Epithelial cell of esophagus (primary cell): ENCODE measurements at regions not wholly inside any gene's neighbourhood (a gene's known extent, or its start where the extent isn't known, plus 50 kb on each side); places are given as distances from the start of the nearest gene placed in this dataset.
A peak's percentile ranks its signal among the peaks of the same experiment; 100 is the strongest.

Experiments used
- DNase-seq: peaks from one replicate; pipeline ENCODE4 v3.0.0; 2010; ENCODE audit warnings: low read depth
- H3K4me3 ChIP-seq: 2 replicates; pipeline ENCODE4 v1.5.1; 2011; ENCODE audit warnings: mild to moderate bottlenecking, low read length, control low read depth
- TF ChIP-seq, protein P1 (sequence below): IDR thresholded peaks from 2 replicates; pipeline ENCODE4 v1.5.1; 2011; ENCODE audit warnings: low read depth, mild to moderate bottlenecking, low read length, control low read depth, inconsistent platforms; ENCODE audit not compliant: insufficient read depth; ENCODE audit errors: missing control alignments

GRCh38 chr13:111460548-111461444 lies 140.4 kb downstream of the TEX29 start:
- TF ChIP-seq, protein P1, sequence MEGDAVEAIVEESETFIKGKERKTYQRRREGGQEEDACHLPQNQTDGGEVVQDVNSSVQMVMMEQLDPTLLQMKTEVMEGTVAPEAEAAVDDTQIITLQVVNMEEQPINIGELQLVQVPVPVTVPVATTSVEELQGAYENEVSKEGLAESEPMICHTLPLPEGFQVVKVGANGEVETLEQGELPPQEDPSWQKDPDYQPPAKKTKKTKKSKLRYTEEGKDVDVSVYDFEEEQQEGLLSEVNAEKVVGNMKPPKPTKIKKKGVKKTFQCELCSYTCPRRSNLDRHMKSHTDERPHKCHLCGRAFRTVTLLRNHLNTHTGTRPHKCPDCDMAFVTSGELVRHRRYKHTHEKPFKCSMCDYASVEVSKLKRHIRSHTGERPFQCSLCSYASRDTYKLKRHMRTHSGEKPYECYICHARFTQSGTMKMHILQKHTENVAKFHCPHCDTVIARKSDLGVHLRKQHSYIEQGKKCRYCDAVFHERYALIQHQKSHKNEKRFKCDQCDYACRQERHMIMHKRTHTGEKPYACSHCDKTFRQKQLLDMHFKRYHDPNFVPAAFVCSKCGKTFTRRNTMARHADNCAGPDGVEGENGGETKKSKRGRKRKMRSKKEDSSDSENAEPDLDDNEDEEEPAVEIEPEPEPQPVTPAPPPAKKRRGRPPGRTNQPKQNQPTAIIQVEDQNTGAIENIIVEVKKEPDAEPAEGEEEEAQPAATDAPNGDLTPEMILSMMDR = no peak
- peak; percentile 1 for DNase-seq
- H3K4me3 ChIP-seq = no peak overlapping the region

DNA sequence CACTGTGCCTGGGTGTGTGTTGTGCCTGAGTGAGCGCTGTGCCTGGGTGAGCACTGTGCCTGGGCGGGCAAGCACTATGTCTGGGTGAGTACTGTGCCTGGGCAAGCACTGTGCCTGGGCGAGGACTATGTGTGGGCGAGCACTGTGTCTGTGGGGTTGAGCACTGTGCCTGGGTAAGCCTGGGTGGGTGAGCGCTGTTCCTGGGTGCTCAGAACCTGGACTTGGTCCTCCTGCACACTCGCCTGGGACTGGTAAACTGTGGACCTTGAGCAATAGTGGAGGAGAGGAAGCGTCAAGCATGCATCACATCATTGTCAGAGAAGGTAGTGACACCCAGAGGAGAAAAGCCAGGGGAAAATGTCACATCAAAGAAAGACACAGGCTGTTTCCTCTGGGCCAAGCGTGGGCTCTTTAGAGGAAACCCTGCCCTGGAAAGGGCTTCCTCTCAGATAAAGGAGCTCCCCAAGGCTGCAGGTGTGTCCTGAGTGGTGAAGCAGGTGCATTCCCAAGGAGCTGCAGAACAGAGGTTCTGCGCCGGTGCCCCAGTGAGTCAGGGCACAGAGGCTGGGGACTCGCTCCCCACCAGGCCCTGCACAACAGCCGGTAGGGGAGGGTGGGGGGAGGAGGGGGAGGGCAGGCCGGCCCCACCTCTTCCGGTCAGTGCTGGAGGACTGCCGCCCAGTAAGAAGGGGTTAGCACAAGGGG lies 141.2 kb downstream of the TEX29 start:
- TF ChIP-seq, protein P1 = no peak
- no peak for DNase-seq

DNA sequence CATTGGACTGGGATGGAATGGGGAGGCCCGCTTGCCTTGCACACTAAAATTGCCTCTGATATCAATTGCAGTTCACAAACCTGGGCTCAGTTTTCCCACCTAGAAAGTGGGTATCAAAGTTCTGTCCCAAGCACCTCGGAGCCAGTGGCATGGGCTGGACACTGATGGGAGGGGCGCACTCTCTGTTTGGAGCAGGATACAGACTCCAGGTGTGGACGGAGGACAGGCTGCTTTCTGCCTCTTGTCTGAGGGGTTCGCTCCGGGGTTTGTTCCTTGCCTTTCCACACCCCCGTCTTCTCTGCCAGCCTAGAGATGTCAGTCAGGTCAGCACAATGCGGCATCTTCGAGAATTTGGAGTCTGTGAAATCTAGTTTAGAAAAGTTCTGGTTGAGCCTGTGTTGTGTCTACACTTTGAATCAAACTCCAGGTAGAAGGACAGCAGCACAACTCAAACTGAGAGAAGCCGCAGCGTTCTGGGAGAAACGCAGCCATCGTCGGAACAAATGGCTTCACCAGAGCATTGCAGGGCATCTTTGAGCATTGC lies 141.9 kb downstream of the TEX29 start:
- DNase-seq = no peak
- TF ChIP-seq, protein P1 = no peak
- H3K4me3 ChIP-seq = no peak overlapping the region

More for the DNA sequence above, 141.2 kb downstream of the TEX29 start:
- no peak overlapping the region for H3K4me3 ChIP-seq

- no peak for DNase-seq
- TF ChIP-seq, protein P1 = no peak
- no peak overlapping the region for H3K4me3 ChIP-seq
These were observed 142.5 kb downstream of the TEX29 start for GRCh38 chr13:111462944-111463343.

- H3K4me3 ChIP-seq = no peak overlapping the region
- TF ChIP-seq, protein P1 = no peak
These were observed 146.9 kb downstream of the TEX29 start for GRCh38 chr13:111467111-111467890.

More at GRCh38 chr13:111467111-111467890, 146.9 kb downstream of the TEX29 start:
- no peak for DNase-seq
